ENCODE measurements at regions not wholly inside any gene's neighbourhood (a gene's known extent, or its start where the extent isn't known, plus 50 kb on each side); places are given as distances from the start of the nearest gene placed in this dataset.

DNA sequence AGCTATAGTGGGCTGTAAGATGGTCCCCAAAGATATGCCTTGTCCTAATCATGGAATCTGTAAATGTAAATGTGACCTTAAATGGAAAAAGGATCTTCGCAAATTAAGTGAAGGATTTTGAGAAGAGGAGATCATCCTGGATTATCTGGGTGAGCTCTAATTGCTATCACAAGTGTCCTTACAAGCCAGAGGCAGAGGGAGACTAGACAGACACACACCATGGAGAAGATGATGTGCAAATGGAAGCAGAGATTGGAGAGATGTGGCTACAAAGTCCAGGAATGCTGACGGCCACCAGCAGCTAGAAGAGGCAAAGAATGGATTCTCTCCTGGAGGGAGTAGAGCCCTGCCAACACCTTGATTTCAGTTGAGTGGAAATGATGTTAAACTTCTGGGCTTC, 102.3 kb upstream of the PROK2 start:
- H3K27me3 ChIP-seq = no peaks in the 10 kb centered on the region
- TF ChIP-seq, protein P1, sequence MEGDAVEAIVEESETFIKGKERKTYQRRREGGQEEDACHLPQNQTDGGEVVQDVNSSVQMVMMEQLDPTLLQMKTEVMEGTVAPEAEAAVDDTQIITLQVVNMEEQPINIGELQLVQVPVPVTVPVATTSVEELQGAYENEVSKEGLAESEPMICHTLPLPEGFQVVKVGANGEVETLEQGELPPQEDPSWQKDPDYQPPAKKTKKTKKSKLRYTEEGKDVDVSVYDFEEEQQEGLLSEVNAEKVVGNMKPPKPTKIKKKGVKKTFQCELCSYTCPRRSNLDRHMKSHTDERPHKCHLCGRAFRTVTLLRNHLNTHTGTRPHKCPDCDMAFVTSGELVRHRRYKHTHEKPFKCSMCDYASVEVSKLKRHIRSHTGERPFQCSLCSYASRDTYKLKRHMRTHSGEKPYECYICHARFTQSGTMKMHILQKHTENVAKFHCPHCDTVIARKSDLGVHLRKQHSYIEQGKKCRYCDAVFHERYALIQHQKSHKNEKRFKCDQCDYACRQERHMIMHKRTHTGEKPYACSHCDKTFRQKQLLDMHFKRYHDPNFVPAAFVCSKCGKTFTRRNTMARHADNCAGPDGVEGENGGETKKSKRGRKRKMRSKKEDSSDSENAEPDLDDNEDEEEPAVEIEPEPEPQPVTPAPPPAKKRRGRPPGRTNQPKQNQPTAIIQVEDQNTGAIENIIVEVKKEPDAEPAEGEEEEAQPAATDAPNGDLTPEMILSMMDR (IDR thresholded peaks at IDR 0.05) = no peak
- H3K4me1 ChIP-seq = peaks cover 0 to 3% of the 10 kb centered on the region in 2 donors
- no peak overlapping the region for H3K4me3 ChIP-seq
- no peaks in the 10 kb centered on the region for H3K36me3 ChIP-seq
- DNase-seq (ENCODE audit: low spot score) = no peak
- H3K9me3 ChIP-seq = no peaks in the 10 kb centered on the region
- no peak overlapping the region for H3K27ac ChIP-seq

DNA sequence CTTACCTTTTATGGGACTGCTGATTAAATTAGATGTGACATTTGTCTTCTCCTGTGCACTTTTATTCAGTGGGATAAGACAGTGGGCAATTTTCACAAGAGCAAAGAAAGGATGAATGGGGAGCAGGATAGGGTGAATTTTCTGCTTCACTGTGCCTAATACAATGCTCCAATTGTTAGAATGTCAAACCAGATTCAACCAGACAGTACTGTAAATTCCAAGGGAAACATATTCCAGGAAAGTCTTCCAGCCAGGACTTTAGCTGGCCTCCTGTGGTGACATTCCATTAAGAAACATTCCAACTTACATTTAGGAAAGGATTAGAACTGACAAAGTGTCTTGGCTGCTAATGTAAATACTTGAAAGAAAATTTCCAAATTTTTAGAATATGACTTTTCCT, 100.1 kb upstream of the PROK2 start:
- no peaks in the 10 kb centered on the region for H3K27me3 ChIP-seq
- no peak for DNase-seq (ENCODE audit: low spot score)
- H3K36me3 ChIP-seq = no peaks in the 10 kb centered on the region
- TF ChIP-seq, protein P1 (IDR thresholded peaks at IDR 0.05) = no peak
- no peak overlapping the region for H3K4me3 ChIP-seq
- H3K9me3 ChIP-seq = no peaks in the 10 kb centered on the region
- H3K27ac ChIP-seq = no peak overlapping the region
- H3K4me1 ChIP-seq = no peaks in the 10 kb centered on the region

DNA sequence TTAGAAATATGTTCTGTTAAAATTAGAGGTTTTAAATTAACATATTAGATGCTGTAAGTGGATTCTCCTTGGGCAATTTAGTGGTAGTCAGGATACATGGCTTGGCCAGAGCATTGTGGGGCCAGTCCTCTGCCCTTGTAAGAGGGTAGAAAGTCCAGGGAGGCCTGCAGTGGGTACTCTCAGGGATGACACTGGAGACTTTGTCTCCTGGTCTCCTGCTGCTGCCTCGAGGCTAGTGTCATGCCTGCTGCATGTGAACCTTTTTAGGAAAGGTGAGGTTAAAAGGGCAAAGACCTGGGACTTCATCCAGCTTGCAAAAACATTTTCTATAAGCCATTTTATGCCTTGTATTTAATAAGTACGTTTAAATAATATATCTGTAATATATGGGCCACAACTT, 96.8 kb upstream of the PROK2 start:
- Histone ChIP-seq H3K4me3 (no peak overlapping the region), H3K4me1 (no peaks in the 10 kb centered on the region), H3K36me3 (no peaks in the 10 kb centered on the region), H3K9me3 (no peaks in the 10 kb centered on the region), H3K27ac (no peak overlapping the region), H3K27me3 (no peaks in the 10 kb centered on the region)
- no peak for DNase-seq (ENCODE audit: low spot score)
- TF ChIP-seq, protein P1 (IDR thresholded peaks at IDR 0.05) = no peak

DNA sequence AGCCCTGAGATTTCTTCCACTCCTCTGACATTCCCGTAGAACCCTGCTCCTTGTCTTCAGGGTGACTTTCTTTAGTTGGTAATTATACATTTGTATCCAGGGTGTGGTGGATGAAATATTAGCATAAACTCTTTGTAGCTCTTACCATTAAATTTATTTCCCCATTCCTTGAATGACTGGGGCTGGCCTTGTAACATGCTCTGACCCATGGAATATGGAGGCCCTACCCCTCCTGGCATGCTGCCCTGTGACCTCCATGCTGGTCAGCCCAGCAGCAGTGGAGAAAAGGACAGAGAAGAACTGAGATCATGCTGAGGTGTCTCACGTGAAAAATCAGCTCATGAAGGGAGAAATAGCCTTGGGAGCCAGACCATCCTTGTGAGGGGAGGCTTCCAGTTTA, 96.1 kb upstream of the PROK2 start:
- Histone ChIP-seq H3K4me1 (no peaks in the 10 kb centered on the region), H3K9me3 (no peaks in the 10 kb centered on the region), H3K27me3 (no peaks in the 10 kb centered on the region), H3K4me3 (no peak overlapping the region), H3K36me3 (no peaks in the 10 kb centered on the region), H3K27ac (no peak overlapping the region)
- DNase-seq (ENCODE audit: low spot score) = no peak
- TF ChIP-seq, protein P1 (IDR thresholded peaks at IDR 0.05) = no peak

DNA sequence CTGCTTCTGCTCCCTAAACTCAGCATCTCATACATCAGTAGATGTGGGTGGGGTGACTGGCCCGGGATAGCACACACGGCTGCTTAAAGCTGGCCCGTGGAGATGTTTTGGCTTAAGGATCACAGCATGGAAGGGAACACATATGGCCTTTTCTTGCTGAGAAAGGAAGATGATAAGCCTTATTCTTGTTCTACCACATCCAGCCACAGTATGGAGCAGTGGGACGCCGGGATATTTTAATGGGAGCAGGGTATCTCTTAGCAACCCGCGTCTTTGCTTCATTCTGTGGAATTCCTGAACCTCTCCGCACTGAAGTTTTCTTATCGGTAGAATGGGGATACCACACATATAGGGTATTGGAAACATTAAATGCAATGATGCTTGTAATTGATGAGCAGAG, 94.1 kb upstream of the PROK2 start:
- no peaks in the 10 kb centered on the region for H3K9me3 ChIP-seq

More for the DNA sequence above, 94.1 kb upstream of the PROK2 start:
- Histone ChIP-seq H3K36me3 (no peaks in the 10 kb centered on the region), H3K27me3 (no peaks in the 10 kb centered on the region), H3K4me3 (no peak overlapping the region), H3K4me1 (no peaks in the 10 kb centered on the region), H3K27ac (no peak overlapping the region)
- TF ChIP-seq, protein P1 (IDR thresholded peaks at IDR 0.05) = no peak
- no peak for DNase-seq (ENCODE audit: low spot score)

Data from right atrium auricular region (tissue), 2 donors.